ENCODE measurements at regions not wholly inside any gene's neighbourhood (a gene's known extent, or its start where the extent isn't known, plus 50 kb on each side); places are given as distances from the start of the nearest gene placed in this dataset.

DNA sequence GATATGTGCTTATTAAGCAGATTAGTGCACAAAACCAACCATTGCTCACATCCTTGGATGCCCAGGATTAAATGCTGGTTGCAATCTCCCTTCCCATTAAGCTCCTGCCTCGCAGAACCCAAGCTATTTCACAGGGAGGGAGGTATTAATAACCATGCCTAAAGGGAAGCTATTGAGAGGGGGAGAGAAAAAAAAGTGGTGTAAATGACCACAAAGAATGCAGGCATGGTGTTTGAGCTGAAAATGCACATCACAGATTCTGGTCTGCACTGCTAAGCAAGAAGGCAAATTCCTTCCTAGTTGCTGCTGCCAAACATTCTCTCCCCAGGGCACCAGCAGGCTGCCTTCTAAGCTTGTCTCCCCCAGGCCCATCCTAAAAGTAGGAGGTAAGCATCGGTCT, 92.0 kb upstream of the ISX start:
- Histone ChIP-seq H3K27ac (no peak overlapping the region), H3K27me3 (no peaks in the 10 kb centered on the region), H3K4me3 (no peak overlapping the region), H3K4me2 (no peak overlapping the region), H3K9ac (no peak overlapping the region), H3K9me3 (replicated peaks in 1 of 11) (peaks cover 8 to 41% (median 22%) of the 10 kb centered on the region in 11 experiments; a peak in 20 of 22 replicates), H3K36me3 (no peaks in the 10 kb centered on the region), H3K4me1 (no peaks in the 10 kb centered on the region), H4K20me1 (no peaks in the 10 kb centered on the region)
- no peak for TF ChIP-seq Cebpa-rat (IDR thresholded peaks at IDR 0.05)

GRCh38 chr22:34975721-34976120, 90.2 kb upstream of the ISX start:
- Histone ChIP-seq H3K4me1 (no peaks in the 10 kb centered on the region), H3K4me3 (no peak overlapping the region), H4K20me1 (no peaks in the 10 kb centered on the region), H3K9me3 (replicated peaks in 1 of 11) (peaks cover 8 to 41% (median 22%) of the 10 kb centered on the region in 11 experiments; a peak in 20 of 22 replicates), H3K36me3 (no peaks in the 10 kb centered on the region), H3K9ac (no peak overlapping the region), H3K4me2 (no peak overlapping the region), H3K27me3 (no peaks in the 10 kb centered on the region), H3K27ac (no peak overlapping the region)
- TF ChIP-seq Cebpa-rat (IDR thresholded peaks at IDR 0.05) = no peak

GRCh38 chr22:34976474-34976873, 89.5 kb upstream of the ISX start:
- H3K4me3 ChIP-seq = no peak overlapping the region
- H3K9ac ChIP-seq = no peak overlapping the region
- no peaks in the 10 kb centered on the region for H4K20me1 ChIP-seq
- H3K36me3 ChIP-seq = no peaks in the 10 kb centered on the region
- no peak for TF ChIP-seq Cebpa-rat (IDR thresholded peaks at IDR 0.05)
- H3K27ac ChIP-seq = no peak overlapping the region
- no peaks in the 10 kb centered on the region for H3K27me3 ChIP-seq
- H3K4me1 ChIP-seq = no peaks in the 10 kb centered on the region
- H3K4me2 ChIP-seq = no peak overlapping the region
- peaks cover 8 to 41% (median 22%) of the 10 kb centered on the region in 11 experiments; a peak in 20 of 22 replicates for H3K9me3 ChIP-seq (replicated peaks in 1 of 11)

- H3K4me3 ChIP-seq = no peak overlapping the region
- H3K4me1 ChIP-seq = no peaks in the 10 kb centered on the region
Measured at GRCh38 chr22:34976886-34977285, 89.1 kb upstream of the ISX start.

GRCh38 chr22:34986523-34986922, 79.4 kb upstream of the ISX start:
- H3K4me1 ChIP-seq = no peaks in the 10 kb centered on the region
- peaks cover 27 to 62% (median 31%) of the 10 kb centered on the region in 11 experiments for H3K9me3 ChIP-seq (replicated peaks in 1 of 11)
- TF ChIP-seq Cebpa-rat (IDR thresholded peaks at IDR 0.05) = no peak
- H3K27me3 ChIP-seq = no peaks in the 10 kb centered on the region
- no peaks in the 10 kb centered on the region for H4K20me1 ChIP-seq
- H3K4me3 ChIP-seq = no peak overlapping the region
- H3K36me3 ChIP-seq = no peaks in the 10 kb centered on the region
- no peak overlapping the region for H3K4me2 ChIP-seq
- H3K27ac ChIP-seq = no peak overlapping the region
- no peak overlapping the region for H3K9ac ChIP-seq

More at GRCh38 chr22:34976886-34977285, 89.1 kb upstream of the ISX start:
- TF ChIP-seq Cebpa-rat (IDR thresholded peaks at IDR 0.05) = no peak
- Histone ChIP-seq H3K36me3 (no peaks in the 10 kb centered on the region), H3K4me2 (no peak overlapping the region), H3K9ac (no peak overlapping the region), H4K20me1 (no peaks in the 10 kb centered on the region), H3K9me3 (replicated peaks in 1 of 11) (peaks cover 8 to 41% (median 22%) of the 10 kb centered on the region in 11 experiments; a peak in 20 of 22 replicates), H3K27me3 (no peaks in the 10 kb centered on the region), H3K27ac (no peak overlapping the region)

DNA sequence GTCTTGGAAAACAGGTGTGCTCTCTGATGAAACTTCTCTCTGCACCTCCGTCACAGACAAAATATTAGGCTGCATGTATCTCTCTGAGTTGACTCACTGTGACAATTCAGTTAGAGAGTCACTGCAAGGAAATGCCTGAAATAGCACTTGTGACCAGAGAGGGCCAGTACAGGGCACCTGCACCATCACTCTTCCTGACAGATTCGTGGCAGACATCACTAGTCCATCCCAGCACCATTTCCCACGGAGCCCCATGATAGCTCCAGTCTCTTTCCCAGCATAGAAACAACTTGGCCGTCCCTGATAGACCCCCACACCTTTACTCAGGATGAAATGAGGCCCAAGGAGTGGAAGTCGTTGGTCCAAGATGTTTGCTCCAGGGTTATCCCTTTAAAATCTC, 73.3 kb upstream of the ISX start:
- H3K4me1 ChIP-seq = no peaks in the 10 kb centered on the region
- H3K36me3 ChIP-seq = no peaks in the 10 kb centered on the region
- no peak for TF ChIP-seq Cebpa-rat (IDR thresholded peaks at IDR 0.05)
- H4K20me1 ChIP-seq = no peaks in the 10 kb centered on the region
- no peak overlapping the region for H3K4me2 ChIP-seq
- no peak overlapping the region for H3K27ac ChIP-seq
- no peak overlapping the region for H3K9ac ChIP-seq
- H3K4me3 ChIP-seq = no peak overlapping the region
- H3K9me3 ChIP-seq (replicated peaks in 1 of 11) = peaks cover 8 to 36% (median 9%) of the 10 kb centered on the region in 11 experiments
- H3K27me3 ChIP-seq = no peaks in the 10 kb centered on the region

DNA sequence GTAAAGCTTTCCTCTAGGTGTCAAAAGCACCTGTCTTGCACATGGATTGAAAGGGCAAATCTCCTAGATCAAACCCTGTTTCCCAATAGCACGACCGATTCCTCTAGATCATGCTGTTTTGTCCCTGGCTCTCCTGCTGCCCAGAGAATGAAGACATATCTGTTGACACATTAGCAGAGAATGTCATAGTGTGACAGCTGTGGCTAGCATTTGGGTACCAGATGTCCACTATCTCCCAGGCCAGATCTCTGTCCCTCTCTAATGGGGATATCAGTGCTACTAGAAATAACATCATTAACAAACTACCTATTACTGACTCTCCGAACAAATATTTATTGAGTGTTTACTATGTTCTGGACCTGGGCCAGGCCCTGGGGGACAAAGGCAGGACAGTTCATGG, 72.4 kb upstream of the ISX start:
- TF ChIP-seq Cebpa-rat (IDR thresholded peaks at IDR 0.05) = no peak
- no peak overlapping the region for H3K9ac ChIP-seq
- H3K4me1 ChIP-seq = no peaks in the 10 kb centered on the region
- H3K27me3 ChIP-seq = no peaks in the 10 kb centered on the region
- H3K4me3 ChIP-seq = no peak overlapping the region
- no peaks in the 10 kb centered on the region for H3K36me3 ChIP-seq
- no peak overlapping the region for H3K27ac ChIP-seq
- peaks cover 0 to 28% (median under 1%) of the 10 kb centered on the region in 11 experiments; a peak in 9 of 22 replicates for H3K9me3 ChIP-seq (replicated peaks in 1 of 11)
- H3K4me2 ChIP-seq = no peak overlapping the region
- H4K20me1 ChIP-seq = no peaks in the 10 kb centered on the region

- Histone ChIP-seq H3K4me3 (no peak overlapping the region), H3K9ac (no peak overlapping the region), H3K4me2 (no peak overlapping the region), H3K9me3 (replicated peaks in 1 of 11) (no peaks in the 10 kb centered on the region), H3K27me3 (no peaks in the 10 kb centered on the region), H3K36me3 (no peaks in the 10 kb centered on the region), H4K20me1 (no peaks in the 10 kb centered on the region), H3K27ac (no peak overlapping the region), H3K4me1 (no peaks in the 10 kb centered on the region)
- no peak for TF ChIP-seq Cebpa-rat (IDR thresholded peaks at IDR 0.05)
Measured at GRCh38 chr22:34997633-34998299, 68.2 kb upstream of the ISX start.

GRCh38 chr22:34998921-34999320, 67.0 kb upstream of the ISX start:
- H3K4me2 ChIP-seq = no peak overlapping the region
- H3K4me3 ChIP-seq = no peak overlapping the region
- no peak overlapping the region for H3K9ac ChIP-seq
- H3K27ac ChIP-seq = no peak overlapping the region
- H3K36me3 ChIP-seq = no peaks in the 10 kb centered on the region
- TF ChIP-seq Cebpa-rat (IDR thresholded peaks at IDR 0.05) = no peak
- no peaks in the 10 kb centered on the region for H3K4me1 ChIP-seq
- H4K20me1 ChIP-seq = no peaks in the 10 kb centered on the region
- no peaks in the 10 kb centered on the region for H3K27me3 ChIP-seq
- no peaks in the 10 kb centered on the region for H3K9me3 ChIP-seq (replicated peaks in 1 of 11)

GRCh38 chr22:35008213-35008612, 57.7 kb upstream of the ISX start:
- H3K4me1 ChIP-seq = peaks cover 0 to 11% (median 0%) of the 10 kb centered on the region in 10 experiments; a peak in 4 of 20 replicates
- H4K20me1 ChIP-seq = no peaks in the 10 kb centered on the region
- peak overlapping the region in 2 of 11 experiments; percentile 4 to 25; a peak in 3 of 22 replicates for H3K4me2 ChIP-seq
- TF ChIP-seq Cebpa-rat (IDR thresholded peaks at IDR 0.05) = no peak
- no peak overlapping the region for H3K4me3 ChIP-seq
- no peaks in the 10 kb centered on the region for H3K36me3 ChIP-seq
- H3K9ac ChIP-seq = no peak overlapping the region
- H3K27ac ChIP-seq = no peak overlapping the region; a peak in 1 of 22 replicates
- H3K9me3 ChIP-seq (replicated peaks in 1 of 11) = no peaks in the 10 kb centered on the region
- H3K27me3 ChIP-seq = no peaks in the 10 kb centered on the region
